Stimulated activated CD8-positive, alpha-beta memory T cell treated with anti-CD3 and anti-CD28 coated beads, Interleukin-7, amount 100 ng/mL, for 1 hour (primary cell): ENCODE measurements at regions not wholly inside any gene's neighbourhood (a gene's known extent, or its start where the extent isn't known, plus 50 kb on each side); places are given as distances from the start of the nearest gene placed in this dataset.

Source experiments
- DNase-seq, 2 donors: peaks; one replicate each; pipeline ENCODE4 v3.0.0-alpha.2; 2020; ENCODE audit warnings: low read depth in 2 of 2

DNA sequence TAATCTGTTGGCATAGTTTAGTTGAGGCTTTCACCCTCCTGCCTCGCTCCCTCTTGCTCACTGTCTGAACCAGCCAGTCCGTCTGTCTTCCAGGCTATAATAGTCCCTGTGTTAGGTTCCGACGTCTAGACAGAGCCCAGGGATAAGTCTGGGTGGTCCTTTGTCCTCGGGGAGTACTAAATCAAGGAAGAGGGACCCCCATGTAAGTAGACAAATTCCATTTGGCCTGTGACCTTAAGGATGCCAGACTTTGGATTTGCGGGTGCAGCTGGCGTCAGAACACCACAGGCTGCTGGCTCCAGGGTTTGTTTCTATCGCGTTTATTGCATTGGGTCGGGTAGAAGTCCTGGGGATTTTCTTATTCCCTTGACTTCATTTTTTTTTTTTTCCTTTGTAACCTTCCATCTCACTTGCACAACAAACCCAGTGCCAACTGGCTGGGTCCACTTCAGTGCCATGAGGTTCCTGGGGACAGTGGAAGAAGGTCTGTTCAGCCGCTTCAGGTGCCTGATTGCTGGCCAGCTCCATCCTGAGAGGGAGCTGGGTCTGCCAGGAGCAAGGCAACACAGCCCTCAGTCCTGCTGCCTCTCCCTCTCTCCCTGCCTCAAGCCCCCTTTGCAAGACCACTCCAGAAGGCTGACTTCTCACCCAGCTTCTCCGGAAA is 95.4 kb upstream of the KLHL25 start:
- no peak for DNase-seq

DNA sequence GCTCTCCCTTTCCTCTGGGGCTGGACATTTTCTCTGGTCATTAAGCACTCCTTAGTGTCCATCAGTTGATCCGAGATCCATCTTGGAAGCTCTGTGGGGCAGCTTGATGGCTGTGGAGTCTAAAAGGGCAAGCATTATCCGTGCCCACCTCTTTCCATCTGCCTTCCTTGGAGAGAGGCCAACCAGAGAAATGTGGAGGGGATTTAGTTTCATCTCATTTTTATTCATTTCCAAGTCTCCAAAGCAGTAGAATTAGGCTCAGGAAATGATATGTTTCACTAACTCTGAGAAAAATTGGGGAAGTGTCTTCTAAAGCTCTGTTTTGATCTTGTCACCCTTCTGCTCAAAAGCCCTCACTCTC is 95.9 kb upstream of the KLHL25 start:
- DNase-seq = no peak

DNA sequence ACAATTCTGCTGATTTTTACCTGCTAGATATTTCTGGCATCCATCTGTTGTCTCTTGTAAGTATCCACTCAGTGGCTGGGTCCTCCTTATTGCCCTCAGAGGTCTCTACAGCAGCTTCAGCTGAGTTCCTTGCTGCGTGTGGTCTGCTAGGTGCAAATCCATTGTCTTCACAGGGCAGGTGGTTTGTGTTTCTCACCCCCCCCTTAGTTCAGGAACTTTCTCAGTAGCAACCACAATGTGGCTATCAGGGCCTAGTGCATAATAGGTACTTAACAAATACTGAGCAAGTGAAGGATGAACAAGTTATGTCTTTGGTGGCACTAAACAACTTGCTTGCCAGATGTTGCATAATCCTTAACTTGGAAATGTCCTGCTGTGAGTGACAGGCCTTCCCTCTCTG is 96.7 kb upstream of the KLHL25 start:
- DNase-seq = no peak

DNA sequence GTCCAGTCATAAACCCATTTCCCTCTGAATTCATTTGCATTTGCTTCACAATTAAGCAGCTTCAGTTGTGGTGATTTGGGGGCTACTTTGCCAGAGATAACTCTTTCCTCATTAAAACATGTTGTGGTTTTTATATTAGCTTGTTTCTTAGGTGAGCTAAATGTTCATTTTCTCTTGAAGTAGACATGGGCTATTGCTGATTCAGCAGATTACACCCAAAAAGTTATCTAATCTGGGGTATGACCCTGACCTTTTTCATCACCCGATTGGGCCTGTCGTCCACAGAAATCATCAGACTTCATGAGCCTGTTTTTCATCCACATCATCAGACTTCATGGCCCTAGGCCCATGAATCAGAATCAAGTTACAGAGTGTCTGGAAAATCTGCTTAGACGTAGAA is 97.5 kb upstream of the KLHL25 start:
- no peak for DNase-seq

DNA sequence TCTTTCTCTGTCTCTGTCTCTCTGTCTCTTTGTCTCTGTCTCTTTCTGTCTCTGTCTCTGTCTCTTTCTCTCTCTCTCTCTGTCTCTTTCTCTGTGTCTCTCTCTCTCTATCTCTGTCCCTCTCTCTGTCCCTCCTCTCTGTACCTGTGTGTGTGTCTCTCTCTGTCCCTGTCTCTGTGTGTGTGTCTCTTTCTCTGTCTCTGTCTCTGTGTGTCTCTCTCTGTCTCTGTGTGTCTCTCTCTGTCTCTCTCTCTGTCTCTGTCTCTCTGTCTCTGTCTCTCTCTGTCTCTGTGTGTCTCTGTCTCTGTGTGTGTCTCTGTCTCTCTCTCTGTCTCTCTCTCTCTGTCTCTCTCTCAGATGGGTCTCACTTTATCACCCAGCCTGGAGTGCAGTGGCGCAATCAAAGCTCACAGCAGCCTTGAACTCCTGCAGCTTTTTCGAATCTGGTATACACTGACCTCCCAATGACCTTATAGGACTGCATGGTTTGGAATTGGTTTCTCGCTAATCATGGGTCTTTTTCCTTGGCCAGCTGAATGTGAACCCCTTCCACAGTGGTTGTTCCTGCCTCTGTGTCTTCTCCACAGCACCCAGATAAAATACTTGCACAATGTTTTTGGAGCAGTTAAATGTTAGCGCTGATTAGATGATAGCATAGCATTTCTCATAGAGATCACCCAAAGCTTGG is 102.6 kb upstream of the KLHL25 start:
- no peak for DNase-seq

DNA sequence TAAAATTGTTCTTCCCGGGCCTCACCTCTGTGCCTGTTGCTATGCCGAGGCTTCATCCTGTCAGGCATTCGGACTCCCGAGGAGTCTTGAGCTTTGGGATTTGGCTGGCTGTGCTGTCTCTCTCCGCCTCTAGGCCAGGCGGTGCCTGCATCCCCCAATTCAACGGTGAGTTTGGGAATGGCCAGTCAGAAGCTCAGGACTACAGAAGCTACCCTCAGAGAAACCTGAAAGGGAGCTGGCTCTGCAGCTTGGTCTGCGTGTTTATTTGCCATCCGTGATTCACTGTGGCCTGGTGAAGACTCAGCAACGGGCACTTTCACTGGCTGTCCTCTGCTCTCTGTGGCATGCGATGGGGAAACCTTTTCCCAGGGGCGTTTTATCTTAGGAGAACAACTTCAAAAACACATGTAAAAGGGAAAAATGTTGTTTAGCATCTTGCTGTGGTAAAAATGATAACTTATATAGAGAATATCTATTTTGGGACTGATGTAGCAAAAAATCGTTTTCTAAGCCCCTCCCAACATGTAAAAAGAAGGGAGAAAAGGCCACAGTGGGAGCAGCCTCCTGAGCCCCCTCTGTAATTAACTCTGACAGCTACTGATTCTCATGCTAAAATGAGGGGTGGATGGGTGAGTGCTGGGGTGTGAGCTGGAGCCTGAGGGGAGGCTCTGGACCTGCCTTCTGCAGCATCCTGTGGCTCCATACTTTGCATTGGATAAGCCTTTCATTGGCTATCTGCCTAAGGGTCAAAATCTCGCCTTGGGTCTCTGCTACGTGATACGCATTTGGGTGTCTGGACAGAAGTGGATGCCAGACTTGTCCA is 103.4 kb upstream of the KLHL25 start:
- no peak for DNase-seq

DNA sequence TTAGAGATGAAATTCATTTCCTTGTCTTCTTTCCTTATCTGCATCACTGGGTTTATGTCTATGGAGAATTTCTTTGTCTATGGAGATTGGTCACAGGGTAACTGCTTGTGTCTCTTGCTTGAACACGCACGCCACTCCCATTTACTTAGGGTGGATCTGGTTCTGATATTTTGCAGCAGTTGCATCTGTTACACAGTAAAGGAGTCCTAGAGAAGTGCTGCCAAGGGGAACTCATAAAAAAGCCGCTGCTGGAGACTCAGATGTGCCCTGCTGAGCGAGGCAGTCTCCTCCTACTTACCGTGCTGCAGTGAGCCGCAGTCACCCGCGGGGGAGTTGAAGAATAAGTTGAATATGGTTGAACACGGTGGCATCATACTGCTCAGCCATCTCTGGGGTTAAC is 105.2 kb upstream of the KLHL25 start:
- no peak for DNase-seq

DNA sequence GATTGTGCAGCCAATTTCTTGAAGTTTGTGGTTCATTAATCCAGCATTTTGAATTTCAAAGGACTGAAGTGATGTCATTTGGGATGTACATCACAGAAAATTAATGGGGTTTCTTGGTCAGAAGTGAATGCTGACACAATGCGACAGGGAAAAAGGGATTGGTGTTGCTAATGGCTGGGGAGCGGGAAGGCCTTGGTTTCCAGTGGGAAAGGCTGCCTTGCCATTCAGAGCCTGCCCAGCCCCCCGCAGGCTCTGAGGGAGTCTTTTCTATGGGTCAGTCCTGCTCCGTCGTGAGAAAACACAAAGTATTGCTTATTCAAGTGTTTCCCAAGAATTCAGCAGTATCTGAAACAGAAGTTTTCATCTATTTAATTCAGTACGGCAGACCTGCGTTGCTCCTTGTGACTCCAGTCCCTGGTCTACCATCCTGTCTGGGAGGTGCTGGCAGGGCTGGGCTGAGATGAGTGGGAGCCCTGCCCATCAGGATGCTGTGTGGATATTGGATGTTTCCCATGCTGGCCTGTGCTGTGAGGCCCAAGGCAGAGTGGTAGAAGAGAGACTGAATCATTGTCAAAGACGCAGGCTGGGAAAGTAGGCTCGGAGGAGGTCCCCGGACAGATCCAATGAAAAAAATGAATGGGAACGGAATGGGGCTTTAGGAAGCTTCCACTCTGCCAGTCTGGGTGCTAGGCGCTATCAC is 111.2 kb upstream of the KLHL25 start:
- DNase-seq = no peak

DNA sequence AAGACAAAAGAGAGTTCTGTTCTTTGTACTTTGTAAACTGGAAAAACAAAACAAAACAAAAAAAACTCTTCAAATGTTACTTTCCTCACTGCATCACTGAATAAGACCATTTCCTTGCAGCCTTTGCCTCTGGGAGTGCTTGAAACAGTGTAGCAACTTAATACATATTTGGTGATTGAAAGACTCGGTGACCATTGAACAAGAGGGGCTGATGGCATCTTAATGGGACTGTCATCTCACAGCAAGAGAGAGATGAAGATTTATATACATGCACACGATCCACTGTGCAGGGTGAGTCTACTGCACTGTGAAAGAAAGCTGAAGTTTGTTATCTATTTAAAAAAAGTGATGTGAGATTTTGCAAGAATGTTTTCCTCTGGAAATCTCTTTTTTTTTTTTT is 111.9 kb upstream of the KLHL25 start:
- no peak for DNase-seq

DNA sequence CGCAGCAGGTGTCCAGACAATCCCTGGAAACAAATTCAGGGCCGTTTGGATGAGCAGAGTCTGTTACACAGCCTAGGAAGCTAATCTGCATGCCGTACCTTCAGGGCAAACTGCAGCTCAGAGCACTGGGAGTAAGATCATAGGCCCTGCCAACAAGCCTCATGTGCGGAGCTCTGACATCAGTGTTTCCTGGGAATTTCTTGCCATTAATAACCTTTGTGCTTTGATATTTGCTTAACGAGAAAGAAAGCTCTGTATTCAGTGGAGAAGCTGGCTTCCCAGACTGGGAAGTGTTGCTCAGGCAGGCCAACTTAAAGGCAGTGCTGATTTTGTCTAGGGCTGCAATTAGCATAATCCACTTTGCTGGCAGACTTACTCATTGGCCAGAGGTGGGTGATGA is 116.1 kb upstream of the KLHL25 start:
- no peak for DNase-seq

DNA sequence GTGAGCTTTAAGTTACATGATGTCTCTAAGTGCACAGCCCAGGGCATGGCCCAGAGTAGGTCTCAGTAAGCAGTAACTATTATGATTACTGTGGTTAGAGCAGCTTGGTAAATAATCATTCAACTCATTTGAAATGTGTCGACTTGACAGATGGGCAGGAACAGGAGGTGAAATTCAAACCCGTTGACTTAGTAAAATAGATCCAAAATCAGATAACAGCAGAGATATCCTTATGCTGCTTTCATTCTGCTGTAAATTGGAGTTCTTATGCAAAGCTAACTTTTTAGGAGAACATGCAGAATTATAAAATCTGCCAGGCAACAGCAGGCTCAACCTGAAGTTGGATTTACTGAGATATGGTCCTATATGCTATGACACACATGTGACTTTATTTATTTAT is 118.7 kb upstream of the KLHL25 start:
- no peak for DNase-seq

DNA sequence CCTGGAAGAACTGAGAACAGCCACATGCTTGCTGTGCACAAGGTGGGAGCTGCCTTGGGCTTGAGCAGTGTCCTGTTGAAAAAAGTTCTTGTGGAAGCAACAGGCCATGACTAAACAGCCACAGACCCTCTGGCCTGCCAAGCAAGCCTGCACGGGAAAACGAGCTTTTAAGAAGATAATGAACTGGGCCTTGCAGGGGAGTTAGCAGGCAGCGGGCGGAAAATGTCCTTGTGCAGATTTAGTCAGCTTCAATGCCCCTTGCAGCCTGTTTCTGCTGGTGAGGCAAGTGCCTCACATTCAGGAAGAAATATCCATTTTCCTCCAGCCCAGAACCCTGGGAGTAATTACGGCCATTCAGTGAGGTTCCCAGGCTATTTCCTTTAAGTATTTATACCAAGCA is 126.2 kb upstream of the KLHL25 start:
- DNase-seq = no peak

DNA sequence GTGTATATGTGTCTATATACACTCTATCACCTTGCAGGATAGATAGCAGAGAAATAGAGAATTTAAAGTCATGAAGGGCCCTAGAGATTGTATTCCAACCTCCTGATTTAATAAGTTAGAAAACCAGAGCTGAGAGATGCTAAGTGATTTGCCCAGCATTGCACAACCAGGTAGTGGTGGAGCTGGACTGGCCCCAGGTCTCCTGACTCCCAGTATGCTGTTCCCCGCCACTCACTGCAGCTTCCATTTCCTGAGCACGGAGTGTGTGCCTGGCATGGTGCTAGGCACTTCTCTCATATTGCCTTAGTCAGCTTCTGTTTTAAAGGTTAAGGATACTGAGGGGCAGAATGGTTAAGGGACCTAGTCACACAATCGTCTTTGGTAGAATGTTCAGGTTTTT is 129.4 kb upstream of the KLHL25 start:
- no peak for DNase-seq

DNA sequence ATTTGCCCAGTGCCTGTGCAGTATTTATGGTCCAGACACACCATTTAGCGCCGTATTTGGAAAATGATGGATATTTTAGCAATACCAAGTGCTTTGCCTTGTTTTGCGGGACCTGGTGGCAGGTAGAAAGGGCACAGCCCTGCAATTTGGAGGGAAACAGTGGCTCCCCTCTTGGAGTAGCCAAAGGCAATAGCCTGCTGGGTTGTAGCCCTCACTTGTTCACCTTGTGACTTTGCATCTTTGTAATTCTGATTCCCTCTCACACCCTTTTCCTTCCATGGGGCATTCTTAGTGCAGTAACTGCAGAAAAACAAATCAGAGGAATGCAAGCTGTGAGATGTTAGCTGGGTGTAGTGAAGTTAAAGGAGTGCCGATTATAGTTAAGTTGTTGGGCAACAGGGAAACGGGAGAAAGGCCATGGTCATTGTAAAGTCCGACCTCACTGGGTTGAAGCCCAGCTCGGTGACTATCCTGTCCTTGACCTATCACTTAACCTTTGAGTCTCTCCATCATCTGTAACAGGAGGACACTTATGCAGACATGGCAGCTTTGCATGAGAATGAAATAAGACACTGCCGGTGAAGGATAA is 131.0 kb upstream of the KLHL25 start:
- DNase-seq = no peak

DNA sequence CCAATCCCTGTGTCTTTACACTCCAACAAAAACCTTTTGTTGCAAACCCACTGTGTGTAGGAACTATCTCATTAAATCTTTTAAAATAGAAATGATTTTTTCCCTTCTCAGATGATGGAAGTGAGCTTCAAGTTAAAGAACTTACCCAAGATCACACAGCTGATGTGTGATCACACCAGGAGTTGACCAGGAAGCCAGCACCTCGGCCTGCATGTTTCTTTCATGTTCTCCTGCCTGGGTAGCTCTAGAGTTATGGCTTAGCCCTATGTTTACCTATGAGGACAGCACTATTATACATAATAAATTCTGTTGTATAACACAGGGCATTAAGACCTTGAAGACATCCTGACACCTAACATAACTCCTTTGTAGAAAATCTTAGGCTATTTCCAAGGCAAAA is 132.1 kb upstream of the KLHL25 start:
- no peak for DNase-seq

DNA sequence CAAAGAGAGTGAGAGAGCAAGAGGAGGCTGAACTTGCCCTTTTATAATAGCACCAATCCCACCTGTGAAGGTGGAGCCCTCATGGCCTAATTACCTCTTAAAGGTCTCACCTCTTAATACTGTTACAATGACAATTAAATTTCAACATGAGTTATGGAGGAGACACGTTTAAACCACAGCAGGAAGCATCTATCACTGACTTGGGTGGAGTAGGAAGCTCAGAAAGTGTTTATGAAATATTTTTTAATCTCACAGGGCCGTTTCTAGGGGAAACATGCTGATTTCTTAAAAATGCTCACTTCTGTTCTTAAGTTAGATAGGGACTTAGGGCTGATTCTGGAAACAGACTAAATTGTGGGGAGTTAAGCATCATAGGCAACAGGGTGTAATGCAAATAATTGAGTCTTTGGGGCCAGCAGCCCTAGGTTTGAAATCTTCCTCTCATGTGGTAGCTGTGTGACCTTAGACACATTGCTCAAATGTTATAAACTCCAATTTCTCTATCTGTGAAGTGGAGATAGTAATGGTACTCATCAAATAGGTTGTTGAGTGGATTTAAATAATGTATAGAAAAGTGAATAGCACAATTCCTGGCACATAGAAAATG is 133.3 kb upstream of the KLHL25 start:
- DNase-seq = no peak

DNA sequence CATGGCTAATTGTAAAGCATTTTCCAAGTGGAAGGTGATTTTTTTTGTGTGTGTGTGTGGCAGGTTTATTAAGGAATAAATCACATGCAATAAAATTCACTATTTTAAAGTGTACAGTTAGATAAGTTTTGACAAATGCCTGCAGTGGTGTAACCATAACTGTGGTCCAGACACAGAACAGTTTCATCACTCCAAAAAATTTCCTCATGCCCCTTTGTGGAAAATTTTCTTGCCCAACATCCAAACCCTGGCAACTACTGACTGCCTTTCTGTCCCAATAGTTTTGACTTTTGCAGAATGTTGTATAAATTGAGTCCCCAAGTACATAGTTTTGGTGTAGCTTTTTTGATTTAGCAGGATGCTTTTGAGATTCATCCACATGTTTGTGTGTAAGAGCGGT is 135.1 kb upstream of the KLHL25 start:
- DNase-seq = no peak

DNA sequence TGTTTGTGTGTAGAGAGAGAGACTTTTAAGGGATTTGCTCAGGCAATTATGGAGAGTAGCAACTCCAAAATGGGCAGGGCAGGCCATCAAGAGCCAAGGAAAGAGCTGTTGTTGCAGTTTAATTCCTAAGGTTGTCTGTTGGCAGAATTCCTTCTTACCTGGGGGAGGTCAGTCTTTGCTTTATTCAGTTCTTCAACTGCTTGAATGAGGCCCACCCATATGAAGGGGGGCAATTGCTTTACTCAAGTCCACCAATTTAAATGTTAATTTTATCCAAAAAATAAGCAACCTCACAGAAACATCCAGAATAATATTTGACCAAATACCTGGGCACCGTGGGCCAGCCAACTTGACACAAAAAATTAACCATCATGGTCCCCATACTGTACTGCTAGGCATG is 137.7 kb upstream of the KLHL25 start:
- DNase-seq = no peak

DNA sequence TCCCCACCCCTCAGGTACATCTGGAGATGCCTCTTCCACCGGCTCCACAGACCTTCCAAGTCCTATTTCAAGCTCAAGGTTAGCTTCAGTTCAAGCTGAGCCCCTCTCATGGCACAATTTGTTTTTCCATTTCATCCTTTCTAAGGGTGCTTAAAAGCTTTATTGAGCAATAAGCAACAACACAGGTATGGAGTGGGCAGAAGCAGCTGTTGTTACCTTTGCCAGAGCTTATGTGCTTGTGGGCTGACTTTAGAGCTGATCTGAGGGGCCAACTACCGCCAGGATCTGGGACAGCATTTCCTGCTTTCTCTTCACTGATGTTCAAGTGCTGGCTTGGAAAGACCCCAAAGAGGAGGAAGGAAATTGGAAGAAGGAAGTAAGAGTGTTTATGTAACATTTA is 140.0 kb upstream of the KLHL25 start:
- no peak for DNase-seq

DNA sequence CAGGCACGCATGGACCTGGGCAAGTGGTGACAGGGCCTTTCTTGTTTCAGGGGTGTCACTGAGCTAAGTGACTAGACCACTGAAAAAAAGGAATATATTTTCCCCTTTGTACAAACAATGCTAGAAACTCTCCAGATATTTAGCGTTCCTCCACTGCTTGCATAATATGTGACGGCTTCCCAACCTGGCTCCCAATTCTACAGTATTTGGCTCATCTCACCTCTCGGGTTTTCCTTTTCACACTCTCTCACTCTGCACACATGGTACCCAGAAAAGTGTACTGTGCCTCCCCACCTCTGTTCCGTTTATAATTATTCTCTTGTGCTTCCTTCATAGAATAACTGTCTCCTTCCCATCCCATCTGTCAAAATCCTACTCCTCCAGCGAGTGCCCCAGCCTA is 140.5 kb upstream of the KLHL25 start:
- no peak for DNase-seq

DNA sequence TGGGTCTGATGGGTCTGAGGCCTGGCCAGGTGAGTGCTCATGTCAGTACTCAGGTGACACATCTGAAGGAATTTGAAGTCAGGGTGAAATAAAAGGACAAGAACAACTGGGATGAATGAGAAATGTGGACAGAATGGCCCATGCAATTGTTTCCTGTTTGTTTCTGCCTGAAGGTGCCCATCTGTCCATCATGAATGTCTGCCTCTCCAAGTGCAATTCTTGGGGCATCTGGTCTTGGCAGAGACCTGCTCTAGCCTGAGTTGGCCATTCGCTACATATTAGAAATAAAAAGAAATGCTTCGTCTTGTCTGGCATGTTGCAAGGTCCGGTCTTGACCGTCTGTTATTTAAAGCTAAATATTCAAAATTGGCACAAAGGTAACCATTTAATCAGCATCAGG is 142.0 kb upstream of the AGBL1 start:
- no peak for DNase-seq
